ENCODE measurements at regions not wholly inside any gene's neighbourhood (a gene's known extent, or its start where the extent isn't known, plus 50 kb on each side); places are given as distances from the start of the nearest gene placed in this dataset.
A peak's percentile ranks its signal among the peaks of the same experiment; 100 is the strongest.

GRCh38 chr6:169981568-169981967 is 230.1 kb downstream of the ERMARD start:
- ChIA-PET POLR2A (ENCODE audit: low non-redundant PET) (no interaction called here), CTCF (no interaction called here)
- TF ChIP-seq, protein P1, sequence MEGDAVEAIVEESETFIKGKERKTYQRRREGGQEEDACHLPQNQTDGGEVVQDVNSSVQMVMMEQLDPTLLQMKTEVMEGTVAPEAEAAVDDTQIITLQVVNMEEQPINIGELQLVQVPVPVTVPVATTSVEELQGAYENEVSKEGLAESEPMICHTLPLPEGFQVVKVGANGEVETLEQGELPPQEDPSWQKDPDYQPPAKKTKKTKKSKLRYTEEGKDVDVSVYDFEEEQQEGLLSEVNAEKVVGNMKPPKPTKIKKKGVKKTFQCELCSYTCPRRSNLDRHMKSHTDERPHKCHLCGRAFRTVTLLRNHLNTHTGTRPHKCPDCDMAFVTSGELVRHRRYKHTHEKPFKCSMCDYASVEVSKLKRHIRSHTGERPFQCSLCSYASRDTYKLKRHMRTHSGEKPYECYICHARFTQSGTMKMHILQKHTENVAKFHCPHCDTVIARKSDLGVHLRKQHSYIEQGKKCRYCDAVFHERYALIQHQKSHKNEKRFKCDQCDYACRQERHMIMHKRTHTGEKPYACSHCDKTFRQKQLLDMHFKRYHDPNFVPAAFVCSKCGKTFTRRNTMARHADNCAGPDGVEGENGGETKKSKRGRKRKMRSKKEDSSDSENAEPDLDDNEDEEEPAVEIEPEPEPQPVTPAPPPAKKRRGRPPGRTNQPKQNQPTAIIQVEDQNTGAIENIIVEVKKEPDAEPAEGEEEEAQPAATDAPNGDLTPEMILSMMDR (conservative IDR thresholded peaks at IDR 0.05; ENCODE audit: low read depth): no peak

DNA sequence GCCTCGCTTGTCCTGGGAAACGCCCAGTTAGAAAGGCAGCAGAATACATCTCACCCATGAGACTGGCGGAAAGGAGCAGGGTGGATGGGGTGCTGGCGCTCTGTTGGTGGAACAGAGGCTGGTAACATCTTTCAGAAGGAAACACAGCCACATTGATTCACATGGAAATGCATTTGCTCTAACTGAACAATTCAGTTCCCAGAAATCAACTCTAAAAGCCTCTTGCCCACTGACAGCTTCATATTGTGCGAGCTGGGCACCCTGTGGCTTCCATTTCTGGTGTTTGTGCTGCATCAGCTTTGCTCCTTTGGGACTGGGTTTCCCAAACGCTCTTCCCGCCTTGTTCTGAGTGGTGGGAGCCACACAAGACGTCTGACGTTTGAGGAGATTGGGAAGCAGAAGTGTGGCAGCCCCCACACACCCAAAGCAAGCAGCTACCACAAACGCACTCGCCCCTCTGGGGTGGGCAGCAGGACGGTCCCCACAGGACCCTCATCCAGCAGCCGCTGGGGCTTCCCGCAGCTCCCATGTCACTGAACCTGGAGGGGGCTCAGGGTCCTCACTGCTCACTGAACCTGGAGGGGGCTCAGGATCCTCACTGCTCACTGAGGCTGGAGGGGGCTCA is 229.5 kb downstream of the ERMARD start:
- TF ChIP-seq, protein P1 (conservative IDR thresholded peaks at IDR 0.05; ENCODE audit: low read depth): no peak
- no peak for DNase-seq (ENCODE audit: low spot score)
- ChIA-PET CTCF (no interaction called here), POLR2A (ENCODE audit: low non-redundant PET) (no interaction called here)
- H3K27ac ChIP-seq: peak overlapping the region; percentile 15; the same call in 1 of the 2 replicates

More at GRCh38 chr6:169981568-169981967, 230.1 kb downstream of the ERMARD start:
- DNase-seq (ENCODE audit: low spot score): no peak
- H3K27ac ChIP-seq: no peak overlapping the region

- DNase-seq (ENCODE audit: low spot score): no peak
- peak overlapping the region; percentile 31 for H3K27ac ChIP-seq
- CTCF ChIA-PET: interaction anchor here (0.8 kb wide), 1 partner anchor 148 kb away, joined by 3 read pairs; no protein-coding TSS in a partner anchor
- POLR2A ChIA-PET (ENCODE audit: low non-redundant PET): no interaction called here
- TF ChIP-seq, protein P1 (conservative IDR thresholded peaks at IDR 0.05; ENCODE audit: low read depth): no peak
These were observed 228.5 kb downstream of the ERMARD start for GRCh38 chr6:169979873-169980432.

DNA sequence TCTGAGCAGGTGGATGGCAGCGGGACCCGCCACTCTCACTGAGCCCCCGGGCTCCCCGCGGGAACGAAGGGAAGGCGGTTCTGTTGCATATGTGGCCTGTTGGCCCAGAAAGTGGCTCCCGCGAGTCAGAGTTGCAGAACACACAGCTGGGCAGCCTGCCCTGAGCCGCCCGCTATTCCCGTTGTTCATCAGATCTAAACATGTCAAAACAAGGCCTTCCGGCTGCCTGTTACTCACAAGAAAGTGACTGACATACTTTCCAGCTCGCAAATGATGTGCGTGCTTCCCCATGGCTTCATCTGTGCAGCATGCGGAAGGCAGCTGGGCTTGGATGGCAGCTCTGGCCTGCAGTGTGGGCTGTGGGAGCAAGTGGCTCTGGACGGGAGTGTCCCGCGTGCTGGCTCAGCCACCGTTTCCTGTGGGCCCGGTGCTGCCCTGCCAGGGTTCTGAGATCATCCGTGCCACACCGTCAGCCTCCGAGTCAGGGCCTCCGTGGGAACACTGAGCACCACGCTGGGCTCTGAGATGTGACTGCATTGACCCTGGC is 227.3 kb downstream of the ERMARD start:
- ChIA-PET CTCF (interaction anchor here (0.6 to 1.0 kb wide), 4 partner anchors 148 to 539 kb away, joined by 3 to 5 read pairs (median 3); no protein-coding TSS in a partner anchor), POLR2A (ENCODE audit: low non-redundant PET) (no interaction called here)
- peak; percentile 88 for DNase-seq (ENCODE audit: low spot score)
- H3K27ac ChIP-seq: peak overlapping the region; percentile 96
- TF ChIP-seq, protein P1 (conservative IDR thresholded peaks at IDR 0.05; ENCODE audit: low read depth): no peak

GRCh38 chr6:169977434-169978265 is 226.2 kb downstream of the ERMARD start:
- CTCF ChIA-PET: interaction anchor here (0.6 to 1.0 kb wide), 2 partner anchors 147 to 540 kb away, joined by 3 read pairs; no protein-coding TSS in a partner anchor
- DNase-seq (ENCODE audit: low spot score): no peak
- TF ChIP-seq, protein P1 (conservative IDR thresholded peaks at IDR 0.05; ENCODE audit: low read depth): no peak
- peak overlapping the region; percentile 96 for H3K27ac ChIP-seq
- POLR2A ChIA-PET (ENCODE audit: low non-redundant PET): no interaction called here

Measured in RWPE1 (cell line).